Breast epithelium (tissue), 3 donors: ENCODE measurements at regions not wholly inside any gene's neighbourhood (a gene's known extent, or its start where the extent isn't known, plus 50 kb on each side); places are given as distances from the start of the nearest gene placed in this dataset.
"Not testable (repeated sequence)": the region's sequence is repeated elsewhere in the genome, so short reads cannot be mapped to it uniquely, and the experiment has no call there.

ENCODE experiments used
- POLR2AphosphoS5 ChIP-seq, 3 donors: sonication (generic); formaldehyde crosslinking; IDR thresholded peaks; one replicate each; pipeline ENCODE4 v1.6.1; 2017; ENCODE audit warnings: antibody characterized with exemption in 3 of 3
- TF ChIP-seq, protein P1 (sequence below), 3 donors: fragments of 450-650 bp; IDR thresholded peaks; one replicate each; pipeline ENCODE4 v1.5.1; 2016 to 2017; ENCODE audit warnings: antibody characterized with exemption in 3 of 3, mild to moderate bottlenecking in 3 of 3, moderate library complexity in 3 of 3

- not testable (repeated sequence) for TF ChIP-seq POLR2AphosphoS5 (IDR thresholded peaks at IDR 0.05)
- TF ChIP-seq, protein P1, sequence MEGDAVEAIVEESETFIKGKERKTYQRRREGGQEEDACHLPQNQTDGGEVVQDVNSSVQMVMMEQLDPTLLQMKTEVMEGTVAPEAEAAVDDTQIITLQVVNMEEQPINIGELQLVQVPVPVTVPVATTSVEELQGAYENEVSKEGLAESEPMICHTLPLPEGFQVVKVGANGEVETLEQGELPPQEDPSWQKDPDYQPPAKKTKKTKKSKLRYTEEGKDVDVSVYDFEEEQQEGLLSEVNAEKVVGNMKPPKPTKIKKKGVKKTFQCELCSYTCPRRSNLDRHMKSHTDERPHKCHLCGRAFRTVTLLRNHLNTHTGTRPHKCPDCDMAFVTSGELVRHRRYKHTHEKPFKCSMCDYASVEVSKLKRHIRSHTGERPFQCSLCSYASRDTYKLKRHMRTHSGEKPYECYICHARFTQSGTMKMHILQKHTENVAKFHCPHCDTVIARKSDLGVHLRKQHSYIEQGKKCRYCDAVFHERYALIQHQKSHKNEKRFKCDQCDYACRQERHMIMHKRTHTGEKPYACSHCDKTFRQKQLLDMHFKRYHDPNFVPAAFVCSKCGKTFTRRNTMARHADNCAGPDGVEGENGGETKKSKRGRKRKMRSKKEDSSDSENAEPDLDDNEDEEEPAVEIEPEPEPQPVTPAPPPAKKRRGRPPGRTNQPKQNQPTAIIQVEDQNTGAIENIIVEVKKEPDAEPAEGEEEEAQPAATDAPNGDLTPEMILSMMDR (IDR thresholded peaks at IDR 0.05), result not testable (repeated sequence)
Observed at GRCh38 chr13:18869365-18869764, 312.3 kb downstream of the TUBA3C start.
